ENCODE measurements at regions not wholly inside any gene's neighbourhood (a gene's known extent, or its start where the extent isn't known, plus 50 kb on each side); places are given as distances from the start of the nearest gene placed in this dataset.
"Not testable (repeated sequence)": the region's sequence is repeated elsewhere in the genome, so short reads cannot be mapped to it uniquely, and the experiment has no call there.

- RAD21 ChIA-PET (ENCODE audit: low non-redundant PET in 1 of 2, low total read pairs in 2 of 2, uncharacterized antibody in 2 of 2, unreplicated experiment in 2 of 2); H3K4me3 ChIP-seq (replicated peaks in 1 of 2; ENCODE audit: low read depth in 1 of 2, low read length in 2 of 2); H3K27ac ChIP-seq (ENCODE audit: low read depth, low read length); H3K9ac ChIP-seq (ENCODE audit: low read length); DNase-seq (ENCODE audit: low read depth, low spot score); H3K4me1 ChIP-seq (ENCODE audit: control insufficient read depth in 1 of 2, insufficient read depth in 2 of 2, low read length in 2 of 2); POLR2A ChIA-PET; H2AFZ ChIP-seq (ENCODE audit: low read depth, low read length, poor library complexity, severe bottlenecking); H3K9me3 ChIP-seq (ENCODE audit: control insufficient read depth in 1 of 2, insufficient read depth in 1 of 2, low read depth in 1 of 2, low read length in 2 of 2); H3K36me3 ChIP-seq (ENCODE audit: control insufficient read depth in 1 of 2, insufficient read depth in 2 of 2, low read length in 2 of 2); BruUV-seq (replicated peaks); H3K27me3 ChIP-seq (ENCODE audit: insufficient read depth, low read length); ATAC-seq; intact Hi-C loops (cut with micrococcal nuclease); H3K4me2 ChIP-seq (ENCODE audit: low read length); H4K20me1 ChIP-seq (ENCODE audit: insufficient read depth); H3K79me2 ChIP-seq (ENCODE audit: insufficient read depth, low read length); H3K9me2 ChIP-seq (ENCODE audit: insufficient read depth); CTCF ChIA-PET: not testable (repeated sequence)
These were observed 116.2 kb upstream of the FAM20C start for GRCh38 chr7:76202-76601.

GRCh38 chr7:76829-77395, 115.5 kb upstream of the FAM20C start:
- H3K27ac ChIP-seq (ENCODE audit: low read depth, low read length); H3K36me3 ChIP-seq (ENCODE audit: control insufficient read depth in 1 of 2, insufficient read depth in 2 of 2, low read length in 2 of 2); H3K4me1 ChIP-seq (ENCODE audit: control insufficient read depth in 1 of 2, insufficient read depth in 2 of 2, low read length in 2 of 2); DNase-seq (ENCODE audit: low read depth, low spot score); CTCF ChIA-PET; BruUV-seq (replicated peaks); ATAC-seq; H3K79me2 ChIP-seq (ENCODE audit: insufficient read depth, low read length); H4K20me1 ChIP-seq (ENCODE audit: insufficient read depth); H3K9ac ChIP-seq (ENCODE audit: low read length); RAD21 ChIA-PET (ENCODE audit: low non-redundant PET in 1 of 2, low total read pairs in 2 of 2, uncharacterized antibody in 2 of 2, unreplicated experiment in 2 of 2); POLR2A ChIA-PET; H3K9me2 ChIP-seq (ENCODE audit: insufficient read depth); intact Hi-C loops (cut with micrococcal nuclease); H3K4me2 ChIP-seq (ENCODE audit: low read length); H2AFZ ChIP-seq (ENCODE audit: low read depth, low read length, poor library complexity, severe bottlenecking); H3K27me3 ChIP-seq (ENCODE audit: insufficient read depth, low read length); H3K4me3 ChIP-seq (replicated peaks in 1 of 2; ENCODE audit: low read depth in 1 of 2, low read length in 2 of 2); H3K9me3 ChIP-seq (ENCODE audit: control insufficient read depth in 1 of 2, insufficient read depth in 1 of 2, low read depth in 1 of 2, low read length in 2 of 2): not testable (repeated sequence)

- ATAC-seq, CTCF ChIA-PET: not testable (repeated sequence)
These were observed 113.5 kb upstream of the FAM20C start for GRCh38 chr7:78862-79261.

GRCh38 chr7:79400-80055, 112.8 kb upstream of the FAM20C start:
- H3K9ac ChIP-seq (ENCODE audit: low read length); ATAC-seq; H3K9me2 ChIP-seq (ENCODE audit: insufficient read depth); BruUV-seq (replicated peaks); DNase-seq (ENCODE audit: low read depth, low spot score); H3K4me2 ChIP-seq (ENCODE audit: low read length); H3K79me2 ChIP-seq (ENCODE audit: insufficient read depth, low read length); H3K27ac ChIP-seq (ENCODE audit: low read depth, low read length); H3K4me3 ChIP-seq (replicated peaks in 1 of 2; ENCODE audit: low read depth in 1 of 2, low read length in 2 of 2); H3K9me3 ChIP-seq (ENCODE audit: control insufficient read depth in 1 of 2, insufficient read depth in 1 of 2, low read depth in 1 of 2, low read length in 2 of 2); H3K36me3 ChIP-seq (ENCODE audit: control insufficient read depth in 1 of 2, insufficient read depth in 2 of 2, low read length in 2 of 2); intact Hi-C loops (cut with micrococcal nuclease); H3K4me1 ChIP-seq (ENCODE audit: control insufficient read depth in 1 of 2, insufficient read depth in 2 of 2, low read length in 2 of 2); H2AFZ ChIP-seq (ENCODE audit: low read depth, low read length, poor library complexity, severe bottlenecking); H4K20me1 ChIP-seq (ENCODE audit: insufficient read depth); CTCF ChIA-PET; POLR2A ChIA-PET; RAD21 ChIA-PET (ENCODE audit: low non-redundant PET in 1 of 2, low total read pairs in 2 of 2, uncharacterized antibody in 2 of 2, unreplicated experiment in 2 of 2): not testable (repeated sequence)
- peaks cover 11% of the 10 kb centered on the region; the same call in 1 of the 2 replicates for H3K27me3 ChIP-seq (ENCODE audit: insufficient read depth, low read length)

More at GRCh38 chr7:78862-79261, 113.5 kb upstream of the FAM20C start:
- H3K9me2 ChIP-seq (ENCODE audit: insufficient read depth); H3K4me1 ChIP-seq (ENCODE audit: control insufficient read depth in 1 of 2, insufficient read depth in 2 of 2, low read length in 2 of 2); H2AFZ ChIP-seq (ENCODE audit: low read depth, low read length, poor library complexity, severe bottlenecking); POLR2A ChIA-PET; H3K36me3 ChIP-seq (ENCODE audit: control insufficient read depth in 1 of 2, insufficient read depth in 2 of 2, low read length in 2 of 2); H3K9ac ChIP-seq (ENCODE audit: low read length); H3K27ac ChIP-seq (ENCODE audit: low read depth, low read length); H3K4me2 ChIP-seq (ENCODE audit: low read length); intact Hi-C loops (cut with micrococcal nuclease); H3K9me3 ChIP-seq (ENCODE audit: control insufficient read depth in 1 of 2, insufficient read depth in 1 of 2, low read depth in 1 of 2, low read length in 2 of 2); H3K79me2 ChIP-seq (ENCODE audit: insufficient read depth, low read length); DNase-seq (ENCODE audit: low read depth, low spot score); H3K4me3 ChIP-seq (replicated peaks in 1 of 2; ENCODE audit: low read depth in 1 of 2, low read length in 2 of 2); BruUV-seq (replicated peaks); RAD21 ChIA-PET (ENCODE audit: low non-redundant PET in 1 of 2, low total read pairs in 2 of 2, uncharacterized antibody in 2 of 2, unreplicated experiment in 2 of 2); H4K20me1 ChIP-seq (ENCODE audit: insufficient read depth): not testable (repeated sequence)
- H3K27me3 ChIP-seq (ENCODE audit: insufficient read depth, low read length), result peaks cover 11% of the 10 kb centered on the region; the same call in 1 of the 2 replicates
